D721Med (cell line): ENCODE measurements at regions not wholly inside any gene's neighbourhood (a gene's known extent, or its start where the extent isn't known, plus 50 kb on each side); places are given as distances from the start of the nearest gene placed in this dataset.

Source experiments
- DNase-seq: peaks from one replicate; pipeline ENCODE4 v3.0.0; 2011; ENCODE audit warnings: low spot score; ENCODE audit not compliant: insufficient read length
- FAIRE-seq: peaks from 2 replicates; lab custom pipeline; 2011; peaks lifted over from hg19 to GRCh38; lab: Jason Lieb, UNC
- TF ChIP-seq, protein P1 (sequence below): IDR thresholded peaks from 2 replicates; pipeline ENCODE4 v1.5.1; 2012; ENCODE audit warnings: mild to moderate bottlenecking, control low read depth; ENCODE audit not compliant: insufficient read depth; ENCODE audit errors: missing control alignments

DNA sequence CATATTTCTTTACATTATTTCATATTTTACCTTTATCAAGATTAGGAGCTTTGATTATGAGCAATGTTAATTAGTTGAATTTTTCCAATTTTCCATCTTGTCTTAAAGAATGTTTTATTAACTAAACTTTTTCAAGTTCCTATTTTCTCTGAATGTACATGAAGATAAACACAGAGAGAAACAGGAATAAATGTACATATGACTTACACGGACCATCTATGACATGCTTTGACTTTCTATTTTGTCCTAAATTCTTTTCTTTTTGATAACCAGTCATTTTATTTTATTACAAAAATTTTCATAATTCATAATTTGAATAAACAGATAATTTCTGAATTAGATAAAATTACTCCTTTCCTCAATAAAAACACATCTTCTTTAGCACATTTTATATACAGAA lies 1038.8 kb upstream of the ARRDC3 start:
- DNase-seq = no peak
- FAIRE-seq = no peak

DNA sequence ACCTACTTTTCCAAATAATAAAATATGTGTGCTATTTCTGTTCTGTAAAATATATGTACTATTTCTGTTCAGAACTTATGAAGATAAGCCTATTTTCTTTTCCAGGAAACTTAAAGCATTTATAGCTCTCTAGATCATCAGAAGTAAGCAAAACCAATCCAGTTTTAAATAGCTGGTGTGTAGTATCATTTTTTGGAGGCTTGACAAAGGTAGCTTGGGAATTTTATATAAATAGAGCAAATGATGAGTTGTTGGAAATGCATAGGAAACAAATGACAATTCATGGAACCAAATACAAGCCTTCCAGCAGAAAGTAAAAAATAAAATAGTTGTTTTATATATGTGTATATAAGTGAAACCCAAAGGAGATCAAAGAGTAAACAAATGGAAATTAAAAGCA lies 1038.1 kb upstream of the ARRDC3 start:
- TF ChIP-seq, protein P1, sequence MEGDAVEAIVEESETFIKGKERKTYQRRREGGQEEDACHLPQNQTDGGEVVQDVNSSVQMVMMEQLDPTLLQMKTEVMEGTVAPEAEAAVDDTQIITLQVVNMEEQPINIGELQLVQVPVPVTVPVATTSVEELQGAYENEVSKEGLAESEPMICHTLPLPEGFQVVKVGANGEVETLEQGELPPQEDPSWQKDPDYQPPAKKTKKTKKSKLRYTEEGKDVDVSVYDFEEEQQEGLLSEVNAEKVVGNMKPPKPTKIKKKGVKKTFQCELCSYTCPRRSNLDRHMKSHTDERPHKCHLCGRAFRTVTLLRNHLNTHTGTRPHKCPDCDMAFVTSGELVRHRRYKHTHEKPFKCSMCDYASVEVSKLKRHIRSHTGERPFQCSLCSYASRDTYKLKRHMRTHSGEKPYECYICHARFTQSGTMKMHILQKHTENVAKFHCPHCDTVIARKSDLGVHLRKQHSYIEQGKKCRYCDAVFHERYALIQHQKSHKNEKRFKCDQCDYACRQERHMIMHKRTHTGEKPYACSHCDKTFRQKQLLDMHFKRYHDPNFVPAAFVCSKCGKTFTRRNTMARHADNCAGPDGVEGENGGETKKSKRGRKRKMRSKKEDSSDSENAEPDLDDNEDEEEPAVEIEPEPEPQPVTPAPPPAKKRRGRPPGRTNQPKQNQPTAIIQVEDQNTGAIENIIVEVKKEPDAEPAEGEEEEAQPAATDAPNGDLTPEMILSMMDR = no peak
- DNase-seq (no peak), FAIRE-seq (no peak)

More for the DNA sequence above, 1038.8 kb upstream of the ARRDC3 start:
- TF ChIP-seq, protein P1 = no peak

DNA sequence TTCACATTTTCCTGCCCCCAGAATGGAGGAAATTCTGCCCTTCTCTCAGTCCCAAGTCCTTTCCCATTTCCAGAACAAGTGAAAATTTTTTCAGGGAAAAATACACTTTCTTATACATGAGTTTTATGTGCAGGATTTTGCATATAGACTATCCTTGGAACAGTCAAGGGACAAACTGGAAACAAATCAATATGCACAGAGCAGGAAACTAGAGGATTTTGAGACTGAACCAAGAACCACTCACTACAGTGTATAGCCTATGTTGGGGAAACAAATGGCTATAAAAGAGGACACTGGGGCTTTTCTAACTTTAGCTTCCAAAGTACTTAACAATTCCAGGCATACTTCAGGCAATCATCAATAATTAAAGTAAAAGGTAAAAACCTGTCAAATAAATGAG lies 1036.1 kb upstream of the ARRDC3 start:
- no peak for DNase-seq
- no peak for FAIRE-seq
- TF ChIP-seq, protein P1 = no peak

DNA sequence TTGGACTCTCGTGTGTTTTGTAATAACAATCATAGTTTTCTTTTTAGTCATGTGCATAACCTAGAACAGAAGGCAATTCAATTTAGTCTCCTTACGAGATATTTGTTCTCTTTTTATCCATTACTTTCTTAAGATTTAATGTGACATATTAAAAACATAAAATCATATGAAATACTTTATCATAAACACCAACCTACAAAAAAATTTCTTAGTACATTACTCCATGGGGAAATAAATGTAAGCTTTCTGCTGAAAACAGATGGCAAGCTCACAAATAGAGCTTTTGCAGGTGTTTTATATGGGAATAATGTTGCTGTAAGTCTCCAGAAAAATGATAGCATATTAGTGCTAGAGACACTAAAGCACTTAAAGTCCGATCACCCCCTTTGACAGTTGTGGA lies 1035.2 kb upstream of the ARRDC3 start:
- FAIRE-seq (no peak), DNase-seq (no peak)
- TF ChIP-seq, protein P1 = no peak

DNA sequence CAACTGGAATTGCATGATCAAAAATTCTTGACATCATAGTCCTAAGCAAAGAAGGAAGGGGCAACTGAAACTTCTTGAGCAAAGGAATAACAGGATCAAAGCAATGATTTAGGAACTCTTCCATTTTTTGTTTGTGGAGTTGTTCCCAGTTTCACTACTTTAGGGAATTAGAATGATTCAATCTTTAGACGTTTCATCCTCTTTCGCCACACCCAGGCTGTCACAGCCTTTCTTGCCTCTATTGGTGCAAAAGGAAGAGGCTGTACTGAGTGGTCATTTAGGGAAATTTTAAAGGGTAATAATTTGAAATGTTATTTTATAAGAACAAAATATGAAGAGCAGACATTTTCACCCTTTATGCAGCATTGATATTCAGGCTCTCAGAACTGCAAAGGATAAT lies 1026.0 kb upstream of the ARRDC3 start:
- DNase-seq = no peak
- TF ChIP-seq, protein P1 = no peak
- FAIRE-seq = no peak

DNA sequence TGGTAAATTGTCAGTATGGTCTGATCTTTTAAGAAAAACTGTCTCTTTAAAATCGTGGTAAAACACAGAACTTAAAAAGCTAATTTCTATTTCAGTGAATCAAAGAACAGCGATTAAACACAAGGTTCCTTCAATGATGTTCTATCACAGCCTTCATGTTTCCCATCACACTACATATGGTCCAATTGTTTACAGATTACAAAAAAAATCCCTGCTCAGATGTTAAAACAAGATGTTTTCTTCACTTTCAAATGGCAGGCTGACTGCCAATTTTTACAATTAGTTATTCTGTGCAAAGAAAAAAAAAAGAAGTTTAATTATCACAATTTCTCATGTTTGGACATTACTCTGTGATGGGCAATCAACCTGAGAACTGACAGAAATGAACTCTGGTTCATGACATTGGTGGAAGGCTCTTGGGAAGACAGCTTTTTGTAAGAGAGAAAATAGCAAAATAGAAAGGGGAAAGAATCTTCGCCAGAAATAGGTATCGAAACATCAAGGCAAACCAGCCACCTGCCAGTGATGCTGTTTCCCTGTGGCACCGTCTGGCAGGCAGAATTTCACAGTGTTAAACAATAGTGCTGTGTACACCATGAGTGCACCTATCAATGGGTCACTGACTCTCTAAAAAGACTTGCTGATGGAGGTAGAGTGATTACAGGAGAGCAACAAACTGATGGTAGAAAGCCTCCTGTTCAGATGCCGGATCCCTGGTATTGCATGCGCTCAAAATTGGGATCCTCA lies 1020.0 kb upstream of the ARRDC3 start:
- TF ChIP-seq, protein P1 = no peak
- FAIRE-seq (no peak), DNase-seq (no peak)

DNA sequence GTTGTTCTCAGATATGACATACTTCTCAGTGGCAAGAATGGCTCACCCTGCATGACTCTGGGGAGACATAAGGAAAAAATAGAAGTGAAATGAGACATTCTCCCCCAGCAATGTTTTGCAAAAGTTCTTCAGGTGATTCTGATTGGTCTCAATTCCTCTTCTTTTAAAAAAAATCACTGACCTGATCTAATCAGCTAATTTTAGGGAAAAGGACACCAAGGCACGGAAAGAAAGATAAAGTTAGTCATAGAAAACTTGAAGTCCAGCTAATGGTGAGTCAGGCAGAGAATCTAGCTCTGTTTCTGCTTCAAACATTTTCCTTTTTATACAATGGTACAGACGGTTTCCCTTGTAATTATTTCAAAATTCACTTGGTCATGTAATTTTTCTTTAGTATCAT lies 1018.9 kb upstream of the ARRDC3 start:
- no peak for FAIRE-seq
- DNase-seq = no peak
- TF ChIP-seq, protein P1 = no peak
